HL-60 (cell line): ENCODE measurements at regions not wholly inside any gene's neighbourhood (a gene's known extent, or its start where the extent isn't known, plus 50 kb on each side); places are given as distances from the start of the nearest gene placed in this dataset.

ENCODE experiments used
- DNase-seq, 2 experiments: peaks; one replicate each; pipeline ENCODE4 v3.0.0-alpha.2; 2010 to 2020; ENCODE audit warnings: low read depth in 1 of 2, low spot score in 1 of 2
- H3K27ac ChIP-seq: fragments of 250-450 bp; sonication (Bioruptor Pico); replicated peaks from 2 replicates; pipeline ENCODE4 v1.5.1; 2020; ENCODE audit warnings: mild to moderate bottlenecking, moderate library complexity
- H3K27me3 ChIP-seq: fragments of 250-450 bp; sonication (Bioruptor Pico); 2 replicates; pipeline ENCODE4 v1.5.1; 2021; ENCODE audit warnings: mild to moderate bottlenecking, moderate library complexity; ENCODE audit not compliant: insufficient read depth, poor library complexity, severe bottlenecking
- H3K4me3 ChIP-seq: replicated peaks from 2 replicates; pipeline ENCODE4 v1.5.1; 2011; ENCODE audit warnings: mild to moderate bottlenecking, control low read depth, low read length; ENCODE audit not compliant: insufficient read depth
- CTCF ChIP-seq: IDR thresholded peaks from one replicate; pipeline ENCODE4 v1.5.1; 2011; ENCODE audit warnings: low read length, control low read depth, inconsistent platforms; ENCODE audit not compliant: insufficient read depth
- GABPA ChIP-seq: IDR thresholded peaks from 2 replicates; pipeline ENCODE4 v1.6.1; 2012; ENCODE audit warnings: low read depth
- POLR2AphosphoS5 ChIP-seq: IDR thresholded peaks from 2 replicates; pipeline ENCODE4 v1.6.1; 2012; ENCODE audit warnings: low read depth
- REST ChIP-seq: IDR thresholded peaks from 2 replicates; pipeline ENCODE4 v1.6.1; 2012; ENCODE audit warnings: low read depth; ENCODE audit not compliant: insufficient replicate concordance
- SPI1 ChIP-seq: IDR thresholded peaks from 2 replicates; pipeline ENCODE4 v1.6.1; 2012; ENCODE audit warnings: low read depth, mild to moderate bottlenecking, borderline replicate concordance

- peaks cover 2% of the 10 kb centered on the region for H3K27me3 ChIP-seq
- H3K4me3 ChIP-seq: no peak overlapping the region
- no peak for DNase-seq
- no peak overlapping the region for H3K27ac ChIP-seq
- TF ChIP-seq REST (no peak), GABPA (no peak), POLR2AphosphoS5 (no peak), CTCF (no peak), SPI1 (no peak)
Measured at GRCh38 chr7:106589198-106589879, 71.6 kb downstream of the CCDC71L start.

- TF ChIP-seq CTCF: no peak
- no peak for TF ChIP-seq REST
- no peak for TF ChIP-seq SPI1
- no peak for TF ChIP-seq GABPA
- no peak for TF ChIP-seq POLR2AphosphoS5
- H3K27ac ChIP-seq: no peak overlapping the region
- no peak for DNase-seq
Measured at GRCh38 chr7:106588422-106589197, 72.3 kb downstream of the CCDC71L start.

GRCh38 chr7:106584914-106585759 lies 75.8 kb downstream of the CCDC71L start:
- no peak overlapping the region for H3K27ac ChIP-seq

More at GRCh38 chr7:106588422-106589197, 72.3 kb downstream of the CCDC71L start:
- Histone ChIP-seq H3K4me3 (no peak overlapping the region), H3K27me3 (peaks cover 2% of the 10 kb centered on the region)

More at GRCh38 chr7:106584914-106585759, 75.8 kb downstream of the CCDC71L start:
- Histone ChIP-seq H3K27me3 (peaks cover 2% of the 10 kb centered on the region), H3K4me3 (no peak overlapping the region)
- DNase-seq: no peak
- TF ChIP-seq CTCF (no peak), POLR2AphosphoS5 (no peak), GABPA (no peak), REST (no peak), SPI1 (no peak)
